ENCODE measurements at regions not wholly inside any gene's neighbourhood (a gene's known extent, or its start where the extent isn't known, plus 50 kb on each side); places are given as distances from the start of the nearest gene placed in this dataset.

DNA sequence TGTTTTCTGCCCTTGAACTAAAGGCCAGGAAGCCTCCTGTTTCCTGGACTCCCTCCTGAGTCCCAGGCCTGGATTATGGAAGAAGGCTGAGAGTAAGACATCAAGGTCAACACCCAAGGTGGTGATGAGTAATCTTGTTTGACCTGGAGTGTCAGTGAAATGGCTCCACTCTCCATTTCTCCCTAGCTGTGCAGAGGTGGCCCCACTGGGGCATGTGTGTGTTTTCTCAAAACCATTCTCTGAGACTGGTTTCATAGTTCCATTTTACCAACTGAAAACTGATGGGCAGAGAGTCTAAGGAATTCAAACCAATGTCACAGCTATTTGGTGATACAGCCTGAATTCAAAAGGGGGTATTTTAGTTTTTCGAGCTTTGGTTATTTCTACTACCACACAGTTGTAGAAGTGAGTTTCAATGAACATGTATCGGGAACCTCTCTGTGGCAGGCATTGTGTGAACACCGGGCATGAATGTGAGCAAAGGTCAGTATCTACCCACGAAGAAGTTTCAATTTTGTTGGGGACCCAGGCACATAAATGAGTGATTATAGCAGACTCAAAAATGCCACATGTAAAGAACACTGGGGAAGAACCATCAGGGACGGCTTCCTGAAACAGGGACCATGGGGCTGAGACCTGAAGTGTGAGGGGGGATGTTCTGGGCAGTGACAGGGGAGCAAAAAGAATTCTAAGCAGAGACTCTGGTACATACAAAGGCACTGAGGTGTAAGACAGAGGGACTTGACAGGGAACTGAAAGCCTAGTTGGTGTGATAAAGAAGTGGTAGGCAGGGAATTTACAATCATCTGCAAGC, 269.6 kb upstream of the KLF4 start:
- TF ChIP-seq CTCF (IDR thresholded peaks at IDR 0.05; ENCODE audit: extremely low read depth in 1 of 2, insufficient read depth in 1 of 2, low read depth in 1 of 2, low read length in 2 of 2): no peak
- TF ChIP-seq EZH2 (IDR thresholded peaks at IDR 0.05; ENCODE audit: borderline replicate concordance, low read depth, low read length, severe bottlenecking): no peak
- TF ChIP-seq POLR2AphosphoS5 (IDR thresholded peaks at IDR 0.05; ENCODE audit: insufficient read depth, low read depth, low read length): no peak
- no peak for TF ChIP-seq POLR2A (IDR thresholded peaks at IDR 0.05; ENCODE audit: low read depth, low read length)
- TF ChIP-seq JUN (IDR thresholded peaks at IDR 0.05; ENCODE audit: borderline replicate concordance, insufficient read depth, insufficient read length, low read depth): no peak
- no peak for TF ChIP-seq MYC (IDR thresholded peaks at IDR 0.05; ENCODE audit: low read depth, low read length)
- TF ChIP-seq, protein P1, sequence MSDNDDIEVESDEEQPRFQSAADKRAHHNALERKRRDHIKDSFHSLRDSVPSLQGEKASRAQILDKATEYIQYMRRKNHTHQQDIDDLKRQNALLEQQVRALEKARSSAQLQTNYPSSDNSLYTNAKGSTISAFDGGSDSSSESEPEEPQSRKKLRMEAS (IDR thresholded peaks at IDR 0.05; ENCODE audit: insufficient read depth, insufficient read length): no peak

Data from endothelial cell of umbilical vein (primary cell).